ENCODE measurements at regions not wholly inside any gene's neighbourhood (a gene's known extent, or its start where the extent isn't known, plus 50 kb on each side); places are given as distances from the start of the nearest gene placed in this dataset.

DNA sequence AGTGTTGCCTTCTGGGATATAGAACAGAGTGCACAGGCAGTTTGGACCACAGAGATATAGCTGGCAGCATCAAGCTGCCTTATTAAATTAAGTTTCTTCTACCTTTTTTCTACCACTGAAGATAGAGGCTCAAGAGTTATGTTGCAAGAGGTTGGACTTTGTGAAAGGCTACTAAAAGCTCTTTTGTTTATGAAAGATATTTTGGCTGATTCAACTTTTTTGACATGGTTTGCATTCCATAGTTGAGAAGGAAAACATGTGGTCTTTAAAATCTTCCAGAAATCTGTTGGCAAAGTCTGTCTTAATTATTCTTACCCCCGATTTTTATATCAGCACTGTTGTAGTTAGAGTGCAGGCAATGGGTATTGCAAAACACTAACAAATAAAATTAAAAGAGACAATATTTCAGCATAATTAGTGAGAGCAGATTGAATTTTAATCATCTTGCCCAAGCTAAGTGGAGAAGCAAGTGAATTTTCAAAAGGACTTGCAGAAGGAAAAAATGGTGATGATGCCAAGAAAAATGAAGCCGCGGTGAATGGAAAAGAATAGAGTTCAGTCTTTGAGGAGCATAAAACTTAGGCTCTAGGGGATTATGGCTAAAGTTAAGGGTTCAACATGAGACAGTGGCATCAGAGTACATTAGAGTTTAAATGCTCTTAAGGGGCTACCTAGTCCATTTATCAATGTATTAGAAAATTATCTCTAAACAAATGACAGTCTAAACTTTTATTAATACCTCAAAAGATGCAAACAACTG, 450.9 kb upstream of the CNTNAP2 start:
- DNase-seq (ENCODE audit: low read depth in 4 of 4, low spot score in 1 of 4), result no peak

DNA sequence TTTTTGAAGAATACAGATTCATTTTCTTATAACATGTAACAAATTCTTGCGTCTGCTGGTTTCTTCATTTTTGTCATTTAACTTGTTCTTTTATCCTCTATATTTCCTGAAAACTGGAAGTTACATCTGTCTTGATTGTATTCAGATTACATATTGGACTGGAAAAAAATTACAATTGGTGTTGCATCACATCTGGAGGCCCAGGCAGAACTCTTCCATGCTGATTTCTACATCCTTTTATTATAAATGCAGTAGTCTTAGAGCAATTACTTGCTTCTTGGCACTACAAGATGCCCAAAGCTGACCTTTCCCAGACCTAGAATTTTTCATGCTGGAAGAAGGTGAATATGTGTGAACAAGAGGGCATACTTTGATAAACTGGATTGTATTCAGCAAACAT, 460.9 kb upstream of the CNTNAP2 start:
- no peak for DNase-seq (ENCODE audit: low read depth in 4 of 4, low spot score in 1 of 4)

DNA sequence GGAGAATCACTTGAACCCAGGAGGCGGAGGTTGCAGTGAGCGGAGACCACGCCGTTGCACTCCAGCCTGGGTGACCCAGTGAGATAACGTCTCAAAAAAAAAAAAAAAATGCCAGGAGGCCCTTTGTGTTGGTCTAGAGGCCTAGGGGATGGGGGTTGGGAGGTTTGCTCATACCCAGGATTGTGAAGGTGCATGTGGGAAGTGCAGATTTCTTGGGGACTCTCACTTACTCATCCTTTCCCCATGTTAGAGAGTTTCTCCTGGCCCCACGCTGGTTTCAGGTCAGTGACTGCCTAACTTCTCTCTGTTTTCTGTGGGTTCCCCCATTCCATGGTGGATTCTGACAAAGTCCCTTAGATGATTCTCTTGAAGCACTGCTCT, 471.5 kb upstream of the CNTNAP2 start:
- DNase-seq (ENCODE audit: low read depth in 4 of 4, low spot score in 1 of 4), result no peak

DNA sequence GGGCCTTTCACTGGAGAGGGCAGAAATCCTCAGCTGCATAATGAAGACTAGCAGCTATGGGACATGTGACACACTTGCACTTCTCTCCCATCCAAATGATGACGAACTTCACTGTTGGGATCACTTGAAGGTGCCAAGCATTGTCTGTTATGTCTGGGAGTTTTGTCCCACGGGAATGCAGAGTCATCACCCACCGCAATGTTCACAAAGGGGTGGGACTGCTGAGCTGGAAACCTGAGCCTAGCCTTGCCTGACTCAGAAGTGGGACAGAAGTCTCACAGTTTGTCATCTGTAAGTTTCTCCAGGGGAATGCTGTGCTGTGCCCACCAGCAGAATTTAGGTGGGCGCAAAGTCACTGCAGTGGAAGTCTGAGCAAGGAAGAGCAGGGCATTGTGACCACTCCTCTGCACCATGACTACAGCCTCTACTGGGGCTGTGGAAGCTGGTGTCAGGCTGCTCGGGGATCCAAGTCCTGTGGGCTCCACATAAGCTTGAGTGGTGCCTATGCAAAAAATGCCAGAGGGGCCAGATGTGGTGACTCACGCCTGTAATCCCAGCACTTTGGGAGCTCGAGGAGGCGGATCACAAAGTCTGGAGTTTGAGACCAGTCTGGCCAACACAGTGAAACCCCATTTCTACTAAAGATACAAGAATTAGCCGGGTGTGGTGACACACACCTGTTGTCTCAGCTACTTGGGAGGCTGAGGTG, 472.0 kb upstream of the CNTNAP2 start:
- DNase-seq (ENCODE audit: low read depth in 4 of 4, low spot score in 1 of 4), result no peak

DNA sequence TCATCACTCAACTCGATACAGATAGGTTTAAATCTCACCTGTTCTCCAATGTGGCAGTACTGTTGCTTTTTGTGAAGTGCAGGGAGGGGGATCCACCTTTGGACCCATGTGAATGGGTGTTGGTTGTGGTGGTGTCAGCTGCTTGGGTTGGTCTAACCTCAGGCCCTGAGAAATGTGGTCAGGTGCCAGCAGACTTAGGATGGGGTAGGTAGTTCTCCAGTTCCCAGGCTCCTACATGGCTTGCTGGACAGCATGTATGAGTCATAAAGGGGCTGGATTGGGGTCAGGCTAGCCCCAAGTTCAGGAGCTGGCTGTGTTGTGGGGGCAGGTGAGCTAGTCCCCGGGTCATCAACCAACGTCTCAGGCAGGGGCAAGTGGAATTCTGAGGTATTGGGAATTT, 472.6 kb upstream of the CNTNAP2 start:
- DNase-seq (ENCODE audit: low read depth in 4 of 4, low spot score in 1 of 4), result no peak

DNA sequence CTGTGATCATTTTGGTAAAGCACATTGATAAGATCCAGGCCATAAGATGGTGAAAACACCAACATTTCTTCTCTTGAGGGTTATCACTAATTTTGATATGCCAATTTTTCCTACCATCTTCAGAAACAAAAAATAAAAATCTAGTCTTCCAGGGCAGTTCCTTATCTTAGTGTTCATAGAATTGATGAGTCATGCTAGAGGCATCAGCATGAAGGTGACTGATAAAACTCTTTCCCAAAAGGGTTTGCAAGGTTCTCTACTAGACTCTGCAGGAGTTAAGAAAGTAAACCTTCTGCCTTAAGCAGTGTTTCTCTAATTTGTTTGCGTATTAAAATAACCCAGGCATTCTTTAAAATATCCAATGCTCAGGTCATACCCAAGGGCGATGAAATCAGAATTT, 483.1 kb upstream of the CNTNAP2 start:
- DNase-seq (ENCODE audit: low read depth in 4 of 4, low spot score in 1 of 4), result no peak

DNA sequence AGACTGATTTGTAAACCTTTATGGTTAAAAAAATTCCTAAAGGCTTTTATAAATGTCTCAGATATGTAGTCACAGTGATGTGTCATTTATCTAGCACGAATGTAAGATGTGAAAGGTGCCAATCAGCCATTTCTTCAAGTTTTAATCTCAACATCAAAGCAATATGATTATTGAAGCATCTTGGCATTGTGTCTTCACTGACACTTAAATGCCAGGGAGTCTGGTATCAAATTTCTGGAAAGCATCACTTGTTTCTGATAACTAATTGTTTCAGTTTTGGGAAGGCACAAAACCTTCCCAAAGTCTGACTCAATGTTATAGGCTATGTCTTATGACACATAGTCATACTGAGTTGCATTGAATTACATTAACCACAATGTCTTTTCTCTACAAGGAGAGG, 492.0 kb upstream of the CNTNAP2 start:
- DNase-seq (ENCODE audit: low read depth in 4 of 4, low spot score in 1 of 4), result no peak

DNA sequence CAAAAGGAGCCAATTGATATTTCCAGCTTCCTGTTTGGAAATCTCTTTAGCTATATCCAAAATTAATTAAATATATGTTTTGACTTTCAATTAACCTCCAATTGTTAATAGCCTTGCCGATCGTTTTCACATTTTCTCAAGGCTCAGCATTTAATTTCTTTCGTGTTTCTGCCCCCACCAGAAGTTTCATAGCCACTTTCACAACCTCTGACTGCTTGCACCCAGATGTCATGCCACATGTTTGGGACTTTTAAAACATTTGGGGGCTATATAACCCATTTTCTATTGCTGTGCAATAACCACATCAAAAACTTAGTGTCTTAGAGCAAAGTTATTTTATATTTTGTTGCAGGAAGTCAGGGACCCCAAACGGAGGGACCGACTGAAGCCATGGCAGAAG, 510.6 kb upstream of the CNTNAP2 start:
- no peak for DNase-seq (ENCODE audit: low read depth in 4 of 4, low spot score in 1 of 4)

DNA sequence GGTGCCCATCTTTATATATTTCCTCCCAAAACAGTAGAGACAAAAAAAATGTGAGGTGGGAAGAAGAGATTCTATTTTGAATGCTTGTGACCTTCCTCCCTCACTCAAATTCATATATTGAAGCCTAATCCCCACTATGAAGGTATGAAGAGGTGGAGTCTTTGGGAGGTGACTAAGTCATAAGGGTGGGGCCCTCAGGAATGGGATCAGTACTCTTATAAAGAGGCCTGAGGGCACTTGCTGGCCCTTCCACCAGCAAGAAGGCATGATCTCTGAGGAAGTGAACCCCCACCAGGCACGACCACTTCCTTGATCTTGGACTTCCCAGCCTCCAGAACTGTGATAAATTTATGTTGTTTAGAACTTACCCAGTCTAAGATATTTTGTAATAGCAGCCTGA, 517.2 kb upstream of the CNTNAP2 start:
- no peak for DNase-seq (ENCODE audit: low read depth in 4 of 4, low spot score in 1 of 4)

DNA sequence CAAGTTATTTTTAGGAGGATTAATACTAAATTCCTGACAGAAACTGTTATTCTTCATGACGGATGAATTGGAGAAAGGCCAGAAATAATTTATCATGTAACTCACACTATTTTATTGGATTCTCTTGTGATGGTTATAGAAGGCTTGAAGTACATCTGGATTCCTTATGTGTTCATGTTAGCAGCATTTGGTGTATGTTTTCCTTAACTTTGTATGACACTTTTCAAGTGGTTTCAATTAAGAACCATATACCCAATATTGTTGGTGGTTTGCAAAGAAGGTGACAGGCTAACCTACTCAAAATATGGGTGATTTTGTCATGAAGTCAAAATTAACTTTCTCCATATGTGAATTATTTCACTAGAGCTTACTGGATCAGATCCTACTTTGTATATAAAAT, 532.2 kb upstream of the CNTNAP2 start:
- no peak for DNase-seq (ENCODE audit: low read depth in 4 of 4, low spot score in 1 of 4)

DNA sequence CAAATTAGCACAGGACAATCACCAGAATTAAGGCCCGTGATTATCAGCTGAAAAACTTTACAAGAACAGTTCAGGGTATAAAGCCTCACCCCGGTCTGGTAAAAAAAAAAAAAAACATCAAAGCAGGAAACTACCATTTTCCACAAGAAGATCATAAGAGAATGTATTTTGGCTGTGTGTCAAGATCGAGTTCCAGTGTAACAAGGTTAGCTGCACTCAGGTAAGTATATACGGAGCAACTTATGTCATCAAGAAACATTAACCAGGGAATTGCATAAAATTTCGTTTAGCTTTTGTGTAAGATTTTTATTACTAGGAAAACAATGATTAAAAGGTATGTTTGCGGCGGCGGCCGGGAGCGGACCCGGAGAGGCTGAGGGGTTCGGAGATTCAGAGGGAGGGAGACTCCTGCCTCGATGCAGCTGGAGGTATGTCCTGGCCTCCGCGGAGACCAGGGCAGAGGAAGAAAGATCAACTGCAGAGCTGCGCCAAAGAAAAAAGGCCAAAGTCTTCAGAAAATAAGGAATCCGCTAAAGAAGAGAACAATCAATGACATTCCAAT, 533.8 kb upstream of the CNTNAP2 start:
- DNase-seq (ENCODE audit: low read depth in 4 of 4, low spot score in 1 of 4), result no peak

DNA sequence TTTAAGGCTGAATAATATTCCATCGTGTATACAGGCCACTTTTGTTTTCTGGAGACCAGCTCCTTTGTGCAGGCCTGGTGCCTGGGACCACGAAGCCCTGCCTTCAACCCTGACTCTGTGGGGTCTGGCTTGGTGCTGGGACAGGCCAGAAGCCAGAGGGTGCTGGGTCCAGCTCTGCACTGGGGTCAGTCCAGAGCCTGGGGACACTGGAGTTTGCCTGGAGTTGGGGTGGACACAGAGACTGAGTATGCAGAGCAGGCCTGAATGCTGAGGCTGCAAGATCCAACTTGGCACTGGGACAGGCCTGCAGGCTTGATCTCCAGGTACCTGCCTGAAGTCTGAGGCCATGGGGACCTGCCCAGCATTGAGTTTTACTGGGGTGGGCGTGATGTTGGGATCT, 558.8 kb upstream of the CNTNAP2 start:
- DNase-seq (ENCODE audit: low read depth in 4 of 4, low spot score in 1 of 4), result no peak

DNA sequence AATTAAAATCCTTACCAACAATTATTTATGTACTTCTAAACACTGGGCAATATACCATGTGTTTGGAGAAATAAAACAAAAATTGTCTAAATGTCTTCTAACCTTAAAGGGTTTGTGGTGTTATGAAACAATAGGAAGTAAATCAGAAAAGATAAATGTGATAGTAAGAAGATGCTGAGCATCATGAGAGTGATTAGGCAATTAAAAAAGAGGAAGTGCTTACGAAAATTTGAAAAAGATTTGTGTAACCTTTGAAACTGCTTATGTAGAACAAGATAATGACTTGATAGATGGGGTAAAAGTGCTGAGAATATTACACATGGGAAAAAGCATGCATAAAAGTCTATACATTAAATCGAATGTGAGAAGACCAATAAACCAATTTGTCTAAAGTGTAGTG, 573.4 kb upstream of the CNTNAP2 start:
- DNase-seq (ENCODE audit: low read depth in 4 of 4, low spot score in 1 of 4), result no peak

DNA sequence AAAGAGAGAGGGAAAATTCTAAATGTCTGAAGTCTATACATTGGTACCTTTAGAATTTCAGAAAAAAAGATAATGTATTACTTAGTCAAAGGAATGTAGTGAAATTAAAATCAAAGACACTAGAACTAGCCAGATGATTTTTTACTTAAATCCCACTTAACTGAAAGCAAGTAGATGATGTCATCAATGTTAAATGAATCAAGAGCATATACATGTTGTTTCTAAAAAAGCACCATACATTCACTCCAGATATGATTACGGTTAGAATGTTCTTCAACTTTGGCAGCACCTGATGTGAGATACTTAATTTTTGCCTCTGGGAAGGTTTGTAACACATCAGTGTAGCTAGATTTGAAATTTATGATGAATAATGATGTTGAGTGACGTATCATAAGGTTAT, 576.7 kb upstream of the CNTNAP2 start:
- no peak for DNase-seq (ENCODE audit: low read depth in 4 of 4, low spot score in 1 of 4)

DNA sequence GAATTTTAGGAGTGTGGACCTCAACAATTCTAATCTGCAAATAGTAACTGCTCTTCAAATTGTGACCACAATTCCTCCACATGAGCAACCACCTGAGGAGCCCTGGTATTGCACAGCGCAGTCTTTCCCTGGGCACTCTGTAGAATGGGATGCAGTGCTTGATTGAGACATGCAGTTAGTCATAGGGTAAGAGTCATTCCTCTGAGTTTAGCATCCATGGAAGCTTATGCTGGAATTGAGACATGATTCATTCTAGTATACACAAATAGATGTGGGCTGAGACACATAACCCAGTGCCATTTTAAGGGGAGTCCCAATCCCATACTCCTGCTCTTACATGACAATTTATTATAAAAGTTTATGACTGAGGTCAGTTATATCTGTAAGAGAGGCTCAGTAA, 582.3 kb upstream of the CNTNAP2 start:
- DNase-seq (ENCODE audit: low read depth in 4 of 4, low spot score in 1 of 4), result no peak

DNA sequence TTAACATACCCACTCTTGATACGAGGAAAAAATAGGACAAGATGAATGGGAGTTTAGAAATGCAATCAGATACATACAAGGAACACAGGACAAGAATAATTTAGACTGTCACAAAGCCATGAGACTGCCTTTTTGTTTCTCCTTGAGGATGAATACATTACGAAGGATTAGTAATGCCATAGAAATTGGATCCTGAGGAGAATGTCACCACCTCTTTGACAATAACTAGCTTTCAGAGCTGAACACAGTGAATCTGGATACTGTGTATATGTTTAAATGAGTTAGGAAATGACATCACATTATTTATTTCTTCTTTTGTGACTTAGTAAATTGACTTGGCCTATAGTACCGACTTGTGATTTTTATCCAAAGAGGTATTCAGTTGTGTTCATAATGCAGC, 596.3 kb upstream of the CNTNAP2 start:
- DNase-seq (ENCODE audit: low read depth in 4 of 4, low spot score in 1 of 4), result no peak

DNA sequence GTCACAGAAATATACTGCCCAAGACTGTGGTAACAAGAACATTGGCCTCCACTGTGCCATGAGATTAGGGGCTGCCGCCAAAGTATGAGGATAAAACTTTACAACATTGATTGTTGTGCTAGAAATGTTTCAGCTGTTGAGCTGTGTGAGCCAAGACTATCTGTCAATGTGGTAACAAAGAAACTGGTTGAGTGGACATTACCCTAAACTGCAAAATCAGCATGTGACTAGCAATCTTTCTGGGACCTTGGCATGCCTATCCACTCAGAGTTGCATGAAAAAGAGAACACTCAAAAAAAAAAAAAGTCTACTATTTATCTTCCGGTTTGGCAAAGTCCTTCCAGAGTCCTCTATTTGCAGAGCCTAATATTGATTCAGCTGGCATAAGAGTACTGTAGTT, 605.6 kb upstream of the CNTNAP2 start:
- no peak for DNase-seq (ENCODE audit: low read depth in 4 of 4, low spot score in 1 of 4)

DNA sequence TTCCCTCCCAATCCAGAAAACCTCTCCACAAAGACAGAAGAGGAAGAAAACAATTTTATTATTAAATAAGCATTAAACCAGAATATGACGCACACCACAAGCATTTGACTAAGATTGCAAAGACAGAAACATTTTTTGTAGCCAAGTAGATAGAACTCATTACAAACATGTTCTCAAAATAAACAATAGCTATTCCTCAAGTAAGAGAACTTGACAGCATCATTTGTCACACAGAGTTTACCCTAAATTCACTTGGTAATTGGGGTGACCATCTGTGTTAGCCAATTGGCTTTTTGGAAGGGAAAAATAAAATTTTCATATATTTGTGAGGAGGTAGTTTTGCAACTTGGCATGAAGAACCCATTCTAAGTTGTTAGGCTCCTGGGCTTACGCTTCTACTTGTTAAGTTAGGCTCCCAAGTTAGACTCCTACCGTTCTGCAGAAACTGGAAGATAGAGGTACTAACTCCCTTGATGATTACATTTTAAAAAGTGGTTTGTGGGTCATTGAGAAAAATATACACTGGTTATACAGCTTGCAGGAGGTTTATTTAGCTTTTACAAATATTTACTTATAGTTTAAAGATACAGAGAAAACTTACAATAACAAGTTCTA, 618.6 kb upstream of the CNTNAP2 start:
- DNase-seq (ENCODE audit: low read depth in 4 of 4, low spot score in 1 of 4), result no peak

DNA sequence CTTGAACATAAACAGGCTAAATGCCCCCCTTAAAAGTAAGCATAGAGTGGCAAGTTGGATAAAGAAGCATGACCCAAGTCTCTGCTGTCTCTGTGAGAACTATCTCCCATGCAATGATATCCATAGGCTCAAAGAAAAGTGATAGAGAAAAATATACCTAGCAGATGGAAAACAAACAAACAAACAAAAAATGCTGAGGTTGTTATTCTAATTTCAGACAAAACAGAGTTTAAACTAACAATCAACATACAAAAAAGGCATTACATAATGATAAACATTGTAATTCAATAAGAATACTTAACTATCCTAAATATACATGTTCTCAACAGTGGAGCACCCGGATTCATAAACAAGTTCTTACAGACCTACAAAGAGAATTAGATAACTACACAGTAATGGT, 626.2 kb upstream of the CNTNAP2 start:
- DNase-seq (ENCODE audit: low read depth in 4 of 4, low spot score in 1 of 4), result no peak

DNA sequence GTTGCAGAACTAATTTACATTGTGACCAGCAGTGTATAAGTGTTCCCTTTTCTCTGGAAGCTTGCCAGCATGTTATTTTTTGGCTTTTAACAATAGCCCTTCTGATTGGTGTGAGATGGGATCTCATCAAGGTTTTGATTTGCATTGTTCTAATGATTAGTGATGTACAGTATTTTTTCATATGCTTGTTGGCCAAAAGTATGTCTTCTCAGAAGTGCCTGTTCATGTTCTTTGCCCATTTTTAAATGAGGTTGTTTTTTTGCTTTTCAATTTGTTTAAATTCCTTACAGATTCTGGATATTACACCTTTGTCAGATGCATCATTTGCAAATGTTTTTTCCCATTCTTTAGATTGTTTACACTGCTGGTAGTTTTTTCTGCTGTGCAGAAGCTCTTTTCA, 627.0 kb upstream of the CNTNAP2 start:
- DNase-seq (ENCODE audit: low read depth in 4 of 4, low spot score in 1 of 4), result no peak

DNA sequence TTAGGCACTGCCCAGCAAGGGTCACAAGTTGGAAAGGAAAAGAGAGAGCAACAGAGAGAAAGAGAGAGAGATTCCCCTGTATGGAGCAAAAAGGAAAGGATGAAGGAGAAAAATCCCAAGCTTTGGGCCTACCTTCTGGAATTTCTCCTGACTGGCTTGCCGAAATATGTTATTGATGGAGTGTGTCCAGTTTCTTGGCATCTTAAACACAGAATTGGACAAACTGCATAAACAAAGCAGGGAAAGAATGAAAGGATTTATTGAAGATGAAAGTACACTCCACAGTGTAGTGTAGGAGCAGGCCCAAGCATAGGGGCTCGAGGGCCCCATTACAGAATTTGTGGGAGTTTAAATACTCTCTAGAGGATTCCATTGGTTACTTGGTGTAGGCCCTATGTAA, 627.8 kb upstream of the CNTNAP2 start:
- no peak for DNase-seq (ENCODE audit: low read depth in 4 of 4, low spot score in 1 of 4)

DNA sequence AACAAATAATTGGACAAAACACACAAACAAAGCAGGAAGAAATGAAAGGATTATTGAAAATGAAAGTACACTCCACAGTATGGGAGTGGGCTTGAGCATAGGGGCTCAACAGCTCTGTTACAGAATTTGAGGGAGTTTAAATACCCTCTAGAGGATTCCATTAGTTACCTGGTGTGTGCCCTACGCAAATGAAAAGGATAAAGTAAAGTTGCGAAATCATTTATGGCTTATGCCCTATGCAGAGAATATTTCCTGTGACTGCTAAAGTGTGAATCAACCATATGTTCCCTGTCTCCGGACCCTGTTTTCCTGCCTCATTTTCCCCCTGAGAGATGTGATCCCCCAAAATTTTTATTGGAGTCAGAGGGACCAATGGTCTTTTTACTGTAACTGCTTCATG, 634.6 kb upstream of the CNTNAP2 start:
- no peak for DNase-seq (ENCODE audit: low read depth in 4 of 4, low spot score in 1 of 4)
